H1 (cell line): ENCODE measurements at regions not wholly inside any gene's neighbourhood (a gene's known extent, or its start where the extent isn't known, plus 50 kb on each side); places are given as distances from the start of the nearest gene placed in this dataset.

Source experiments
- ASH2L ChIP-seq: fragments of 200-600, 300-600 bp; sonication (generic); IDR thresholded peaks from one replicate; pipeline ENCODE4 v1.7.1; 2017; ENCODE audit warnings: low read length
- CBX5 ChIP-seq: fragments of 300-800, 300-1000 bp; sonication (generic); IDR thresholded peaks from 2 replicates; pipeline ENCODE4 v1.7.1; 2016; ENCODE audit warnings: antibody characterized with exemption, low read length, low read depth
- CEBPB ChIP-seq: IDR thresholded peaks from 2 replicates; pipeline ENCODE4 v1.6.1; 2012; ENCODE audit warnings: low read depth, low read length
- POLR2A ChIP-seq, 2 experiments: IDR thresholded peaks; 1 replicate in 1 of 2; 2 replicates in 1 of 2; pipeline ENCODE4 v1.6.1; 2011; ENCODE audit warnings: low read depth in 2 of 2, low read length in 2 of 2, mild to moderate bottlenecking in 2 of 2; ENCODE audit errors: control extremely low read depth in 1 of 2
- RFX5 ChIP-seq: IDR thresholded peaks from 2 replicates; pipeline ENCODE4 v1.6.1; 2011; ENCODE audit warnings: low read depth, low read length, improper control_type of control experiment, borderline replicate concordance
- SP4 ChIP-seq: IDR thresholded peaks from 2 replicates; pipeline ENCODE4 v1.6.1; 2012; ENCODE audit warnings: low read length, inconsistent platforms
- TCF12 ChIP-seq: IDR thresholded peaks from 2 replicates; pipeline ENCODE4 v1.6.1; 2011; ENCODE audit warnings: low read depth, mild to moderate bottlenecking, low read length
- ZNF274 ChIP-seq: IDR thresholded peaks from 2 replicates; pipeline ENCODE4 v1.7.0; 2012; ENCODE audit warnings: low read length, borderline replicate concordance; ENCODE audit errors: extremely low read depth
- TF ChIP-seq, protein P1 (sequence below), 3 experiments: IDR thresholded peaks; 1 replicate in 2 of 3; 2 replicates in 1 of 3; pipeline versions ENCODE4 v1.5.1 to v1.6.1; 2011; ENCODE audit warnings: low read length in 3 of 3, mild to moderate bottlenecking in 3 of 3, inconsistent platforms in 2 of 3, low read depth in 1 of 3, moderate library complexity in 1 of 3; ENCODE audit not compliant: insufficient read depth in 1 of 3; ENCODE audit errors: control extremely low read depth in 1 of 3
- TF ChIP-seq, protein P2 (sequence below): IDR thresholded peaks from 2 replicates; pipeline ENCODE4 v1.6.1; 2011; ENCODE audit warnings: low read length, improper control_type of control experiment
- TF ChIP-seq, protein P3 (sequence below): IDR thresholded peaks from 2 replicates; pipeline ENCODE4 v1.6.1; 2012; ENCODE audit warnings: low read length, inconsistent platforms

DNA sequence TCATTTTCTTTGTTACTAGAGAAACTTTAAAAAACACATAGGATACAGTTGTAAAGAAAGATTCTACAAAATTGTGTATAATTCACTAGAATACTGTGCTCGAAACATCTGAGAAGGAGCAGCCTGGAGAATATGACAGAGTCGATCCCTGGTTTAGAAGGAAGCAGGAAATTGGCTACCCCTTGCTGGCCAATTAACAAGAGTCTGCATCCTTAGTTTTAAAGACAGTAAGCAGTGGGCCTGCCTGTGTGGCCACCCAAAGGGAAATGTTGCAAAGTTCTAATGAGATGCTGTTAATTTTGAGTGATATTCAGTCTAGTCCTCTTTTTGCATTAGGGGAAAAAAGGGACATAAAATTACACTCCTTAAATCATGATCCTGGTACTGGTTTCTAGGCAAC is 988.6 kb downstream of the PCDH17 start:
- TF ChIP-seq ASH2L = no peak
- TF ChIP-seq, protein P1, sequence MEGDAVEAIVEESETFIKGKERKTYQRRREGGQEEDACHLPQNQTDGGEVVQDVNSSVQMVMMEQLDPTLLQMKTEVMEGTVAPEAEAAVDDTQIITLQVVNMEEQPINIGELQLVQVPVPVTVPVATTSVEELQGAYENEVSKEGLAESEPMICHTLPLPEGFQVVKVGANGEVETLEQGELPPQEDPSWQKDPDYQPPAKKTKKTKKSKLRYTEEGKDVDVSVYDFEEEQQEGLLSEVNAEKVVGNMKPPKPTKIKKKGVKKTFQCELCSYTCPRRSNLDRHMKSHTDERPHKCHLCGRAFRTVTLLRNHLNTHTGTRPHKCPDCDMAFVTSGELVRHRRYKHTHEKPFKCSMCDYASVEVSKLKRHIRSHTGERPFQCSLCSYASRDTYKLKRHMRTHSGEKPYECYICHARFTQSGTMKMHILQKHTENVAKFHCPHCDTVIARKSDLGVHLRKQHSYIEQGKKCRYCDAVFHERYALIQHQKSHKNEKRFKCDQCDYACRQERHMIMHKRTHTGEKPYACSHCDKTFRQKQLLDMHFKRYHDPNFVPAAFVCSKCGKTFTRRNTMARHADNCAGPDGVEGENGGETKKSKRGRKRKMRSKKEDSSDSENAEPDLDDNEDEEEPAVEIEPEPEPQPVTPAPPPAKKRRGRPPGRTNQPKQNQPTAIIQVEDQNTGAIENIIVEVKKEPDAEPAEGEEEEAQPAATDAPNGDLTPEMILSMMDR (IDR thresholded peaks at IDR 0.05; ENCODE audit: control extremely low read depth in 1 of 3, insufficient read depth in 1 of 3, low read depth in 1 of 3, low read length in 3 of 3) = no peak
- TF ChIP-seq RFX5 = no peak
- no peak for TF ChIP-seq TCF12
- no peak for TF ChIP-seq ZNF274
- no peak for TF ChIP-seq CEBPB
- no peak for TF ChIP-seq SP4
- TF ChIP-seq, protein P2, sequence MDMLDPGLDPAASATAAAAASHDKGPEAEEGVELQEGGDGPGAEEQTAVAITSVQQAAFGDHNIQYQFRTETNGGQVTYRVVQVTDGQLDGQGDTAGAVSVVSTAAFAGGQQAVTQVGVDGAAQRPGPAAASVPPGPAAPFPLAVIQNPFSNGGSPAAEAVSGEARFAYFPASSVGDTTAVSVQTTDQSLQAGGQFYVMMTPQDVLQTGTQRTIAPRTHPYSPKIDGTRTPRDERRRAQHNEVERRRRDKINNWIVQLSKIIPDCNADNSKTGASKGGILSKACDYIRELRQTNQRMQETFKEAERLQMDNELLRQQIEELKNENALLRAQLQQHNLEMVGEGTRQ = no peak
- no peak for TF ChIP-seq CBX5
- TF ChIP-seq, protein P3, sequence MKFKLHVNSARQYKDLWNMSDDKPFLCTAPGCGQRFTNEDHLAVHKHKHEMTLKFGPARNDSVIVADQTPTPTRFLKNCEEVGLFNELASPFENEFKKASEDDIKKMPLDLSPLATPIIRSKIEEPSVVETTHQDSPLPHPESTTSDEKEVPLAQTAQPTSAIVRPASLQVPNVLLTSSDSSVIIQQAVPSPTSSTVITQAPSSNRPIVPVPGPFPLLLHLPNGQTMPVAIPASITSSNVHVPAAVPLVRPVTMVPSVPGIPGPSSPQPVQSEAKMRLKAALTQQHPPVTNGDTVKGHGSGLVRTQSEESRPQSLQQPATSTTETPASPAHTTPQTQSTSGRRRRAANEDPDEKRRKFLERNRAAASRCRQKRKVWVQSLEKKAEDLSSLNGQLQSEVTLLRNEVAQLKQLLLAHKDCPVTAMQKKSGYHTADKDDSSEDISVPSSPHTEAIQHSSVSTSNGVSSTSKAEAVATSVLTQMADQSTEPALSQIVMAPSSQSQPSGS = no peak
- TF ChIP-seq POLR2A (IDR thresholded peaks at IDR 0.05; ENCODE audit: control extremely low read depth in 1 of 2, low read depth in 2 of 2, low read length in 2 of 2) = no peak
